Activated CD8-positive, alpha-beta memory T cell treated with anti-CD3 and anti-CD28 coated beads for 24 hours (primary cell): ENCODE measurements at regions not wholly inside any gene's neighbourhood (a gene's known extent, or its start where the extent isn't known, plus 50 kb on each side); places are given as distances from the start of the nearest gene placed in this dataset.
A peak's percentile ranks its signal among the peaks of the same experiment; 100 is the strongest.

Source experiments
- DNase-seq: peaks from one replicate; pipeline ENCODE4 v3.0.0-alpha.2; 2020

DNA sequence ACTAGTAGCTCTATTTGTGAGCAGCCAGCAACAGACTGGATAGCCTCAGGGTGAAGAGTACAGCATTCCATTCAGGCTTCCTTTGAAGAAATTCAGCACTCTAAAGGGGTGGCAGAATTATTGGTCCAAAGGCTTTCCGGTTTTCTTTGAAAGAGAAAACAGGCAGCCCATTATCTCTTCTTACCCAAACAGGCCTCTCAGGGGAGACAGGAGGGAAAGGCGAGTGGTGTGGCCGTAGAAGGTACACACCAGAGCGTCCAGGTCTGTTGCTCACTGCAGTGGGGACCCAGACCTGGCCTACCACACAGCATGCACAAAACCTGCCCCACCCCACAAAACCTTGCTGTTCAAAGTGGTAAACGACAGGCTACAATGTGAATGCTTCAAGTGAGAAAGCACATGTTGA lies 83.3 kb downstream of the ZNF608 start:
- DNase-seq, result no peak

DNA sequence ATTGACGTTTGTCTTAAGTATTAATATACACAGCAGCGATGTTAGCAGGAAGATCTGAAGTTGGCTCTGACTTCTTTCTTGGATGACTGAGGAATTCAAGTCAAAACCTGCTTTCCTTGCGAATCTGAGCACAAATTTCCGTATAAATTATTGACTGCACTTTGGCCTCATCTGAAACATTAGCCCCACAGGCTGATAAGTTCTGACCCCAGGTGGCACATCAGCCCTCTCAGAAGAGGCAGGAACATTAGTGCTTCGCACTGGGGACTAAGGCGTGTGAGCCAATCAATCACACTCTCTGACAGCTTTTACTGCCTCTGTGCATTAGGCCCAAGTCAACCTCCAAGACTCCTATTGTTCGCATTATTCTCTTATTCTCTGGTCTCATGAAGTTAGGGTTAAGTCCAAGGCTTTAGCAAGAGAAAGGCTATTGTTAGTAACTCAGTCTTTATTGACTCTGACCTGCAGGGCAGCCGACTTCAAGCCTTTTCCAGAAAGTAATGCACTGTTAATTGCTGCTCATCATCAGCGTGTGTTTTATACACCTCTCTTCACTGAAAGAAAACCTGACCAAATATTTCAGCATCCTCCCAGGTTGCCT lies 84.2 kb downstream of the ZNF608 start:
- no peak for DNase-seq

DNA sequence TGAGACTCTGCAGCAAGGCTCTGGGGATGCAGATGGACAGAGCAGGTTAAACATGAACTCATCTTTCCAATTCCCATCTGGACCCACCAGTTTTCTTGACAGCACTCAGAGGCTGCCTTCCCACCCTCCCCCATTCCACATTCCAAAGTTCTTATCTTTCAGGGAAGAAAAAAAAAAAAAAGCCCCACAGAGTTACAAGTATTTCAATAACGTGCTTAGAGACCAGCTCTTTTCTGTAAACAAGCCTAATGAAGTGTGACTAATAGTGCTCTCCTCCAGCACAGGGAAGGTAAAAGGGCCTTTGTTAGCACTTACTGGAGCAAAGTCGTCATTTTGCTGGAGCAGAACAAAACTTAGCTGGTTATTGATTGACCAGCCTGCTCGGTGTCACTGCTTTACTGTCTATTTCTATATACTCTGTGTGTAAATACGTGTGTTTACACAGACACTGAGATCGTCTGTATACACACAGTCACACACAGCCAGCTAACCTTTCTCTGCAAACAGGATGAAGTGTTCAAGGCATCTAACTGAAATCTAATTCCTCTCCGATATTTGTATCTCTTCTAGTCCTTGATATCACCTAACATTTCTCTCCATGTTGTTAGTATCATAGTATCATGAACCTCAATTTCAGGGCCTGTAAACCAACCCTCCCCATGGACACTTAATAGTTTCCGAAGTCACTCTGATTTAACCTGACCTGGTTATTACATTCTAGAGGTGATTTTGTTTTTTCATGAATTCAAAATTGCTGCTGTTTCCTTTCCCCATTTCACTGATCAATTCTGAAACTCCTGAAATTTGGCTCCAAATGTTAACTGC lies 84.9 kb downstream of the ZNF608 start:
- DNase-seq, result no peak

DNA sequence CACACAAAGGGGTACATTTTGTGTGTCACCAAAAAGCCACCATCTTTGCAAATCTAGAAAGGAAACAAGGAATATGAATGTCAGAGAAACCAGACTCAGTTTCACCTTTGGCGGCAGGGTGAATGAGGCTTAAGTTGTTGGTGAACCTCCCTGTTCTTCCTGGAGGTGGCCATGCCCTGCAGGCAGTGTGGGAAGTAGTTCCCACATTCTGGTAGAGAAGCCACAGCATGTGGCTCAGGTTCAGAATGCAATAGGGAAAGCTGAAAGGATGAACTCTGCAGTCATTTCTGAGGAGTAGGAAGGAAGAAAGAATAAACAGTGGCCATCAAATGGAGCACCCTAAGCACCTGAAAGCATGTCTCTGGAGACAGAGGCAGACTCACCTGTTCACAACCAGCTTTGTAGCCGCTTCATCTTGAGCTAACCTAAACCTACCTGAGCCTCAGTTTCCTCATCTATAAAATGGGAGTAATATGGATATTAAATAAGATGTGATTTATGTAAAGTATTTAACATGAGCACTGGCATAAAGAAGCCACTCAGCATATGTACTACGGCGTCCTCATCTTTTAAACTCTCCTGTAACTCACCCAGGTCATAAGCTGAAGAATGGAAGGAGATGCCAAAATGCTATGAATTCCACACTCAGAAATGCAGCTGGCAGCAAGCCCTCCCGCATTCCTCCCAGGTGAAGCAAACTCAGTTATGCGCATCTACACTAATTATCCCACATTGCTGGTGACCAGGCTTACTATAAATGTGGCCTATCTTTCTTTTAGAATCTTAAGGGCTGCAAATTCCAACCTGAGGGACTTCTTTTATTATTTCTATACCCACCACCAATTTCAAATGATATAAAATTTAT lies 86.0 kb downstream of the ZNF608 start:
- DNase-seq, result no peak

DNA sequence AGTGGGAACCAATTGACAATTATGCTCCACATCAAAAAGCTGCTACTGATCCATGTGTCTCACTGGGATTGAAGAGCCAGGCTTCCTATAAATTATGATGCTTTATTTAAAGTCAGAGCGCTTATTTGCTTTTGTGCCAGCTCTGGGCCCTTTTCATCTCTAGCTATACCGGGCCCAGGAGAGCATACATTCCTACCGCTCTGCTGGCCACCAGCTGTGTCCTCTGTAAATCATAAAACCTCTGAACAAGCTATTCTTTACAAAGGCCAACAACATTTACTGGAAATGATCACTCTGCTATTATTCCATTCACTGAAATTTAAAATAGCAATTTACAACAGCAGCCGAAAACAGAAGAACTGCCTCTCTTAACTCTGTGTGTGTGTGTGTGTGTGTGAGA lies 86.6 kb downstream of the ZNF608 start:
- no peak for DNase-seq

DNA sequence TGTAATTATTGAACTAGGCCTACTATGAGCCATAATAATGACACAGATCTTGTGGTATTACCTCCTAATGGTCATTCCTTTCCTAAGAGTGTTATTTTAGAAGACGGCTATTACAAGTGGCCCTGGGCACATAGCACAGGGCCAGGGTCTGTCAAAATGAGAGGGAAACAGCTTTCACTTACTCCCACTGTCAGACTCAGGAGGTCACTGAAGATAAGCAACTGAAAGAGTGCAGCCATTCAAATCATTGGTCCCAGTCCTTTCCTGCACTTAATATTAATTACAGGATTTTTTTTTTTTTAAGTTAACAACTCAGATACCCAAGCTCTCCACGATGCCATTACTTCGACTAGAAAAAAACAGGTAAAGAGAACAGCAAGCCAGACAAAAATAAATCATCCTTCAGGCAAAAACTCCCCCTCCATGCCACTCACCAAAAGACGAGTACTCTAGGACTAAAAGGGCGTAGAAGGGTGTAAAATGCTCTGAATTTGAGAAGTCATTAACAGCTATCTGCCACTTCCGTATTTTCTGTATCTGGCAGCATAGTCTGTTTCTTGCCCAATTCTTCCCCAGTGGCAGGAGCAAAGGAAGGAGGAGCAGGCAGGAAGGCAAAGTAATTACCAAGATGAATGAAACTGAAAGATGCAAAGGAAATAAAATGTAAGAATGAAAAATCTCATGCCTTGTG lies 87.4 kb downstream of the ZNF608 start:
- DNase-seq, result no peak

DNA sequence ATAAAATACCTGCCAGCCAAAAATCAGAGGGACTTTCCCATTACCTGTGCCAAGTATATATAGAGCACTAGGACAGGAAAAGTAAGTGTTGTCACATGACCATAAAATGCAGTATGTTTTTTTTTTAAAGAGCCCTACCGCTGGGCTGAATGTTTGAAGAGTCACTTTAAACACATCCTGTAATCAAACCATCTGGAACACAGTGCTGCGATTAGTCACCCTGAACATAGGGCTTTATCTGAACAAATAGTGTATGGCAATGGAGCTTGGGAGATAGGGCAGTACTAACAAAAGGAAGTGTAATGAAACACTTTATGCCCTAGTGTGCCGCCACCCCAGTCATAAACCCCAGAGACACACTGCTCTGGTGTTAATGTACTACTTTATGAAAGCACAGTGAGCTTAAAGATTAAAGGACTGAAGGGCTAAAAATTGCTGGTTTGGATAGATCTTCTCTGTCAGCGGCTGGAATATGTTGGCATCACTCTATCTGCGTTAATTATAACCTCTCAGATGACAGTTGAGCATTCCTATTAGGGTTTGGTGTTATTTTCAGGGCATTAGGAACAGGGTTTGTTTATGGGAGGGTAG lies 90.4 kb downstream of the ZNF608 start:
- DNase-seq, result no peak

DNA sequence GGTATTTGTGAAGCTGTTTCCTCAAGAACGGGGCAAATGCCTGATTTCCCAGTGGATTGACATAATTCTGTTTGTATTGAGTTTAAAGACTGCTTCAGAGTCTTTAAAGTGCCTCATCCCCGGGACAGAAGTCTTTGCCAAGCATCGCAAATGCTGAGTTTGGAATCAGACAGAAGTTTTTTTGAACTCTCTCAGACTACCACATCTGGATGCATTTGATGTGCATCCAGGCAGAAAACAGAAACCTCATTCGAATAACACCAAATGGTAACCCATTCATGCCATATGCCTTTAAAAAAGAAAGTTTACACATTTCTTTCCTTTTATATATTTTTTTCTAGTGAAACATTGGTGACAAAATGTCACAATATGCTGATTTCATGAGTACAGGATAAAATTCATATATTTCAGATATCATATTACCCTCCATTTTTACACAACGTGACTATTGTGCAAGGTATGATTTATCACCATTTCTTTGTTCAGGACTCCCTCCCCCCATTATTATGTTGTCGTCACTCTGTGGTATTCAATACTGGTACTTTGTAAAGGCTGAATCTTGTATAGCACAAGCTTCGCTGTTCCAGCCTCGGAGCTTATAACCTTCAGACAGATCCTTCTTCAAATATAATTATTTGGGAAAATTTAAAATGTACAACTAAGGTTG lies 91.1 kb downstream of the ZNF608 start:
- no peak for DNase-seq

DNA sequence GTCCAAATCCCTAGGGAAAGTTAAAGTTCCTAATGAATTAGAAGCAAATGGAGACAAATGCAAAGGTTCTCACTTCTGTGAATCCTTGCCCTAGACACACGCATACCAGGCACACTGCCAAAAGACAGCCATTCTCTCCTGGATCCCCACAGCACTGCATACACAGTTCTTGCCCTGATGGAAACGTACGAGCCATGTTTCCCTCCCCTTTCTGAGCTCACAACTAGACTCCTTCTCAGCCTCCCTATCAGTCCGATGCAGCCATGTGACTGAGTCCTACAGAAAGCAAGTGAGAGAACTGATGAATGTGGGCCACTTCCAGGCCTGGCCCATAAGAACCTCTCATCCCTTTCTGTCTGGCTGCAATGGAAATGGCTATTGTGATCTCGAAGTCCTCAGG lies 92.0 kb downstream of the ZNF608 start:
- no peak for DNase-seq

DNA sequence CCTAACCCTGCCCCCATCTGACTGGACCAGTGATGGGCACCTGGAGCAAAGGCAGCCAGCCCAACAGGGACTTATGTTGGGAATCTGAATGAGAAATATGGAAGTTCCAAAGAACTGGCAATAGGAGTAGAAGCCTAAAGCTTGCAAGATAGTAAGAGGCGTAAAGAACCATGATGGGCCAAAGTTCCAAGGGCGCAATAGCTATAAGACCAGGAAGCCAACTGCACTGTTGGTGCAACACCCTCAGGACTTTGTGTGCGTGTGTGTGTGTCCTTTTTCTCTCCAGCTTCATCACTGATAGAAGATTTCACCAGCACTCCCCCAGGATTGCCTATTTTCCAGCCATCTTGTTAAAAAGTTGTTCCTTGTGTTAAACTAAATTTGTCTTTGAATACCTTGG lies 92.8 kb downstream of the ZNF608 start:
- no peak for DNase-seq

DNA sequence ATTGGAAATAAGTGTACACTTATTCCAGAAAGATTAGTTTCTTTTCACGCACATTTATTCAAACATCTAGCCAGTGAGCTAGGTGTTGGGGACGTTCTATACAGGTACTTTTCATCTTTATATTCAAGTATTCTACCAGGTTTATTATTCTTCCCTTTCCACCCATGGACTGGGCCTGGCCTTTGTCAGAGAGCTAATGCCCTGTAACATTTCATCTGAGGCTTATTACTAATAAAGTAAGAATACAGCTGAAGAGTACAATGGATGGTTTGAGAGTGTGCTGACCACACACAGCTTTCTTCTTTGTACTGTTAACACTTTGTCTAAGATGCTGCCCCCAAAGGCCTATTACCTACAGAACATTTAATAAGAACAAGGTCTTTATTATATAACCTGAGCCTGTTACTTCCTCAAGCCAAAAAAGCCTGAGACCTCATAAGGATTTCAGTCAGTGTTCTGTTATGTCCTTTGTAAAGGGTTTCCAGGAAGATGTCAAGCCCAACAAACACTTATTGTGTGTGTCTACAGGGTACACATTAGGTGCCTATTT lies 93.5 kb downstream of the ZNF608 start:
- DNase-seq, result no peak

DNA sequence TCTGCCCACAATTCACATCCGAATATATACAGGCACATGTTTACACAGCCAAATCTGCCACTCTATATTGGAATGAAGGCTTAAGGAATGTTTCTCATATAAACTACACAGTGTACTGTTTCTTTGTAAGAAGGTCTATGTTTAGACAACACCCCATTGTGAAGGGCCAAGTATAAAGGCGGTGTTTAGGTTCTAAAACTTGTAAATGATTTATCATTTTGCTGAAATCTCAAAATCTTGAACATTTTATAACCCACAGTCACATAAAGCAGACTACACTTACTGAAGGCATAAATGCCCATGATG lies 94.0 kb downstream of the ZNF608 start:
- no peak for DNase-seq

DNA sequence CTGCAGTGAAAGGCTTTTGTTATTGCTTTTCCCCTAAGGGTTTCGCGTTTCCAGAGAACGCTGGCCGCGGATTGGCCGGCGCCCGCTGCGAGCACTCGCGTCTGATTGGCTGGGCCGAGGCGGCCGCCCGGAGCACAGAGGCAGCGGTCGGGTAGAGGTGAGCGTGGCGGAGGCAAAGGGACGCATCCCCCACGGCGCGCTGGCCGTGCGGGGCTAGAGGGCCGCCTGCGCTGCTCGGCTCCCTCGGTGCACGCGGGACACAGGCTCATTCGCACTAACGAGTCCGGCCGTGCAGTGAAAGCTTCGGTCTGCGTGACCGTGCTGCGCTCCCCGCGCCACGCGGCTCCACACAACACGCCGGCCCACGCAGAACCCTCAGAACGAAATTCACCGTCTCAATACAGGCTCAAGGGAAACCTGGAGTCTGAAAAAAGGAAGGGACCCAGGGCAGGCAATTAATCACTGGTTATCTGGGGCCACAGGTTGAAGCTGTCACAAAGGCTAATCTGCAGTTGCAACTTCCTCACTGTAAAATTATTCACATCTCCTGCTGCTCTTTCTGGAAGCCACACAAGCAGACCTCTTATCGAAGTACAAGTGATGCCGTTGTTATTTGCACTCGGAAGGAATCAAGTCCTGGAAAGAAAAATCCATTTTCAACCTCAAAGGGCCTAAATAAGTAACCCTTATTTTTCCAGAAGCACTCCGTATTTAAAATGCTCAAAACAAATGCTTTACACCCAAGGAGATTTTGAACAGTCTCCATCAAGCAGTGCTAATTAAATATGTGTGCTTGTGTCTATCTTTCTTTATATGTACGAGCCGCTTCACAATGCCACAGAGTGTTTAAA lies 94.6 kb downstream of the ZNF608 start:
- DNase-seq, result peak; percentile 60

DNA sequence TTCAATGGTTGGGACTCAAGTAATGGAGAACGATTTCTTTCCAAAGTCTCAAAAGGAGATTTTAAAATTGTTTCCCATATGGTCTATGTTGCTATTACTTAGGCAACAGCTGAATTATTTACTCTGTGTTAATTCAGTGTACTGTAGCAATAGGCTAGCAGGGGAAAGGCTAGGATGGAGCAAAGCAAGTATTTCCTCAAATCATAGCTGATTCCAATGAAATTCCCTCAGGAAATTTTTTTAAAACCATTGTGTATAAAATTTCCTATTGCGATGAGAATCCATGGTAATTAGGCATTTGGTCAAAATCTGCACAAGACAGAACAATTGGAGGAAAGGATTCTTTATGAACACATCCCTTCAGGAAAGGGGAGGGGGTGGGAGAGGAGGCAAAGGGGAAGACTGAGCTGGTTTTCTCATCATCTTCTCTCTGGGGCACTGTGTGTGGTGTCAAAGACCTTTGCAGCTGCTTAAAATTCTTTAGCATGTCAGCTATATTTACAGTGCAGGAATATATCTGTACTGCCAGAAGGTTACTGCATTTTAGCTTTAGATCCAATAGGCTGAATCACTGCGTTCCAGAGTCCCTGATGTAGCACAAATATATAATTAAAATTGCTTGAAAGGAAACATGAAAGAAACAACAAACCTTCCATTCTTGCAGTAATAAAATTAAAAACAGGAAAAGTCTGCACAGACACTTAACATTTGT lies 95.3 kb downstream of the ZNF608 start:
- no peak for DNase-seq

DNA sequence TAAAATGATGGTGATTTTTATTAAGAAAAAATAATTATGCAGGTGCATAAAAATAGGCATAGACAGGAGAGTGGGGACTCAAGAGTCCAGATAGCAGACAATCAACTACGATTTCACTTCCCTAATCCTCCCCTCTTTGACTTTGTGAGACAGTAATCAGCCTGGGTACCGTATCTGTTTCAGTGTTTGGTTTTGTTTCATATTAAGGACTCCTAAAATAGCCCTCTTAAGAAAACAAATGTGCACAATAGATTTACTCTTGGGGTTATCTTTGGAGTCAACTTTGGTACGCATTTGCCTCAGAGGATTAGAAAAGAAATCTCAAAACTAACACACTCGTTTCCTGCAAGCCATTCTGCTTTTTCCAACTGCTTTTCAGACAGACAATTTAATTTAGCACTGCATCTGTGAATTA lies 96.3 kb downstream of the ZNF608 start:
- no peak for DNase-seq

DNA sequence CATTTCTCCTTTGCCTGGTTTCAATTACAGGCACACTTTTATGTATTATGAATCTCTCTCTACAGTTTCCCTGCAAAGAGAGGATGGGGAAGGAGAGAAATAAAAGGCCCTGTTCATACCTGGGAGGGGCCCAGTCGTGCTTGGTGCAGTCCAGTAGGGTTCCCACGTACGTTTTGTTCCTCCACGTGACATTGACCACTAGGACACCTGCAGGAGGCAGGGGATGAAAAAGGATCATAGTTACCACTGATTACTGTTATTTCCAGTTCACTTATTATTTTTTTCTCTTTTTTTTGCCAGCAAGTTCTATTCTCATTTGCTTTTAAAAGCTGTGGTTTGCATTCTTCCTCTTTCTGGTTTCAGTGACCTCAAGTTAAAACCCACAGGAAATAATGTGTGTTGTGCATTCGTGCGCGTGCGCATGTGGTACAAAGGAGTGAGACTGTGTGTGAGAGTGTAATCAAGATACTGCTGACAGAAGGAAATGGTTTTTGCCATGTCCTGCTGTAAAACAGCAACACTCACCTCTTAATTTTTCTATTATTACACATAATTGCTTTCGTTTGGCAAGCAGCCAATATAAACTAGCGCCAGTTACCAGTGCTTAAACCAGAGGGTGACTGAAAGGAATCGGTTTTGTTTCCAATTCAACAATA lies 96.8 kb downstream of the ZNF608 start:
- peak; percentile 73 for DNase-seq

DNA sequence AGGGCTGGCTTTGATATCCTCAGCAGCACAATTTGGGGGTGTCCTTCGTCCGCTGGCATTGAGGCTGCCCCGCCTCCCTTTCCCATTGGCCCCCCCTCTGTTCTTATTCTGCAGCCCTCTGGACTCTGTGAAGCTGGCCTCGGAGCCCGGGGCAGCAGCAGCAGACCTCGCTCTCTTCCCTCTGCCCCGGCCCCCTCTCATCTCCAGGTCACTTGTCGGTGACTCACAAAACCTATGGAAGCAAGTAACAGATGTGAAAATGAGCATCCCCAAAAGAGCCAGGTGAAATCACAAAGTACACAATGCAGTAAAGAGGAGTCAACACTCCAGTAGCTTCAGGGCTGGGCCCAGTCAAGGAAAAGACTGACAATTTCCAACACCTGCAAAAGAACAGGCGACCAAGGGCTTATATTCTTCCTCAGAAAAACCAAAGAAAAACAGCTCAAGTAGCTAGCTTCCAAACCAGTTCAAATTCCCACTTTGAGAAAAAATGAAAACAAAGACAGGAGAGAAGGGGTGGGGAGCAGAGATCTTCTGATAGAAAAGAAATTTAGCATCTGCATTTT lies 97.5 kb downstream of the ZNF608 start:
- DNase-seq, result no peak

DNA sequence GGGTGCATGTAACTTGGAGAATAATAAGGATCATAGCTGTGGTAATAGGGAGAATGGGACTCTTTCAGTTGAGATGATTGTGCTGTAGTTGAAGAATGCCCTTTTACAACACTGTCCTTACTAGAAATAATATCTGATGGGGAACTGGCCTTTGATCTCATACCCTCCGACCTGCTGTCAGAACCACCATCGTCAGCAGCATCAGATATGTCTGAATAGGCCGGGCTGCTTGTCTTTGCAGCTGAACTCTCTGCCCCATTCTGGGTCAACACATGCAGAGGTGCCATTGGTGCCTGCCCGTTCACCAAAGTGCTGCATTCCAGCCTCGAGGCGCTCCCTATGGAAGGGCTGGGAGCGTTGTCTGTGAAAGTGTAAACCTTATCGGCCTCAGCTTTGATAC lies 99.1 kb downstream of the ZNF608 start:
- no peak for DNase-seq

DNA sequence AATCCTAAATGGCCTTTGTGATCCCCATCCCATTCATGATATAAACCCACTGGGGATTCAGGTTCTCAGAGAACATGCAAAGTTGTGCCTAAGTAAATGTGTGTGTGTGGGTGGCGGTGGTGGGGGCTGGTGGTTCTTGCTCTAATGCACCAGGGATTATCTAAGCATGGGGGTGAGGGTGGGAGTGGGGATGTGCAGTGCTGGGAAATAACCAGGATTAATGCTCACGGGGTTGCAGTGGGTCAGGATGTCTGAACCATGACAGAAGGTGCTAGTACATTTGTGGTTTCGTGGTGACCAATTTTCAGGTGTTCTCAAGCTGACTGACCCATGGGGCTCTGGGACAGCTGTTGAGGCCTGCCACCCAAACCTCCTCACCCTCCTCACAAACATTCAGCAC lies 101.0 kb downstream of the ZNF608 start:
- DNase-seq, result no peak

DNA sequence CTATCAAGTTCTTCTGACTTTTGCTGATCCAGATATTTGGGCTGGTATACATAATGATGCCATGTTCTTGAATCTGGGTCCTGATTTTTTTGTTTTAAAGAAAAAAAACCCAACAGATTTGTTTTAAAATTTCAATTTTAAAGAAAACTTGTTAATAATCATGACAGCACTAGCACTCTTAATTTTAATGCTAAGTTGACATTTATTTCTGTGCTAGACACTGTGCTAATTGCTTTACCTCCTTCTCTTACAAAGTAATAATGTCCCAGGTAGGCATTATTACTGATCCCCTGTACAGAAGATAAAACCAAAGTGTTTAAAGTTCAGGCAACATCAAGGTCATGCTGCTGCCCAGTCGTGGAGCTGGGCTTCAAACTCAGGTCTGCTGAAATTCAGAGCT lies 101.9 kb downstream of the ZNF608 start:
- DNase-seq, result no peak
